ENCODE measurements at regions not wholly inside any gene's neighbourhood (a gene's known extent, or its start where the extent isn't known, plus 50 kb on each side); places are given as distances from the start of the nearest gene placed in this dataset.

DNA sequence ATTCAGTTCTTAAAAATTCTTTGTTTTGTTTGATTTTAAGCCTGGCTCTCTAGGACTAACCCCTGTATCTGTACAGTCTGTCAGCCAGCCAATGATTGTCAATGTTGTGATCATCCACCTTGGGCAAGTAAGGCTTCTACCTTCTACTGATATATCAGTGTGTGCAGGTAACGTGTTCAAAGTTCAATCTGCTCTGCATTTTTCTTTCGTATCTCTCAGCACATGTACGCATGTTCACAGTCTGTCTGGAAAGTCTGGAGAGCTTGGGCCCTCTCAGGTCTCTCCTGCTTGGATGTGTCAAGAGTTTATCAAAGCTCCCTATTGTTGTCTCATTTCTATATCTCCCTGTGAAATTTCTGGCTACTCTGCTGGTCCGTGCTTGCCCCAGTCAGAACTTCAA is 138.6 kb upstream of the VRK1 start:
- DNase-seq (no peak), ATAC-seq (ENCODE audit: low read depth in 2 of 2) (no peak)
- Mint-ChIP-seq H3K9me3 (peaks cover 5 to 39% (median 22%) of the 10 kb centered on the region in 7 donors), H3K4me3 (no peak overlapping the region), H3K36me3 (peaks cover 7 to 11% of the 10 kb centered on the region in 2 donors), H3K27ac (no peak overlapping the region), H3K27me3 (peaks cover 34 to 55% (median 46%) of the 10 kb centered on the region in 3 donors), H3K4me1 (peaks cover 0 to 8% (median 7%) of the 10 kb centered on the region in 3 donors)

DNA sequence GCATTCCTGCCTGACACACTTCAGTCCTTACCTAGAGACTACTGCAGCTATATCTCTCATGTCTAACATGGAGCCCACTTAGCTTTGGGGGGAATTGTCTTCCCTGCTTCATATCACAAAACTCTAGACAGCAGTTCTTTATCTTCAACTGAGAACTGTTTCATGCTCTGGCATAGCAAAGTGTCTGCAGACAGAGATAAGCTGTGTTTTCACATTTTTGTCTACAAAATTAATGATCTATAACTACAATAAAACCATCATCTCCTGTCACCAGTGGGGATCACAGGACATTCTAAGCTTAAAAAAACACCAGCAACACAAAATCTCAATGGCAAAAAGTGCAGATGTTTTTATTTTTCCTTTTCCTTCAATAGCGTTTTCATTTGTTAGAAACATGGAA is 137.1 kb upstream of the VRK1 start:
- Mint-ChIP-seq H3K27ac (no peak overlapping the region), H3K36me3 (peaks cover 7 to 11% of the 10 kb centered on the region in 2 donors), H3K9me3 (peaks cover 5 to 38% (median 22%) of the 10 kb centered on the region in 7 donors), H3K4me3 (no peak overlapping the region), H3K27me3 (peaks cover 43 to 58% (median 47%) of the 10 kb centered on the region in 3 donors), H3K4me1 (peaks cover 0 to 8% (median 7%) of the 10 kb centered on the region in 3 donors)
- ATAC-seq (ENCODE audit: low read depth in 2 of 2), result no peak
- no peak for DNase-seq

DNA sequence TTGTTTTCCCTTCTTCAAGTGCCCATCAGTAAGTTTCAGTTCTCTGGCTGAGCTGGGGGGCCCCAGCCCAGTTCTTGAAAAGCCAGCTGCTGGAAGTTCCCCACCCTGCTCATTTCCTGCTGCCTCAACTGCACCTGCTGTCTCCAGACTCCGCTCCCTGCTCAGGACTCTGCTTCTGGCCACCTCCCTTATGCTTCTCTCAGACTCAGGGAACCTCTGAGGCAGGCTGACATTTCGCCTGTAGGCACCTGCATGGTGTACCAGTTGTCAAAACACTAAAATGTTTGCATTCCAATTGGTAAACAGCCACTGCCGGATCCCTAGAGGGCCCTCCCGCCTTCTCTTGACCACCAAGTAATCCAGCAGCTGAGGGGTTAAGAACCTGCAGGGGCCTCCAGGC is 136.5 kb upstream of the VRK1 start:
- Mint-ChIP-seq H3K27me3 (peaks cover 43 to 56% (median 45%) of the 10 kb centered on the region in 3 donors), H3K27ac (peak overlapping the region in 1 of 6 donors; percentile 42), H3K4me3 (no peak overlapping the region), H3K36me3 (peaks cover 7 to 11% of the 10 kb centered on the region in 2 donors), H3K9me3 (peaks cover 5 to 34% (median 22%) of the 10 kb centered on the region in 7 donors), H3K4me1 (peaks cover 0 to 8% (median 7%) of the 10 kb centered on the region in 3 donors)
- DNase-seq (no peak), ATAC-seq (ENCODE audit: low read depth in 2 of 2) (no peak)

DNA sequence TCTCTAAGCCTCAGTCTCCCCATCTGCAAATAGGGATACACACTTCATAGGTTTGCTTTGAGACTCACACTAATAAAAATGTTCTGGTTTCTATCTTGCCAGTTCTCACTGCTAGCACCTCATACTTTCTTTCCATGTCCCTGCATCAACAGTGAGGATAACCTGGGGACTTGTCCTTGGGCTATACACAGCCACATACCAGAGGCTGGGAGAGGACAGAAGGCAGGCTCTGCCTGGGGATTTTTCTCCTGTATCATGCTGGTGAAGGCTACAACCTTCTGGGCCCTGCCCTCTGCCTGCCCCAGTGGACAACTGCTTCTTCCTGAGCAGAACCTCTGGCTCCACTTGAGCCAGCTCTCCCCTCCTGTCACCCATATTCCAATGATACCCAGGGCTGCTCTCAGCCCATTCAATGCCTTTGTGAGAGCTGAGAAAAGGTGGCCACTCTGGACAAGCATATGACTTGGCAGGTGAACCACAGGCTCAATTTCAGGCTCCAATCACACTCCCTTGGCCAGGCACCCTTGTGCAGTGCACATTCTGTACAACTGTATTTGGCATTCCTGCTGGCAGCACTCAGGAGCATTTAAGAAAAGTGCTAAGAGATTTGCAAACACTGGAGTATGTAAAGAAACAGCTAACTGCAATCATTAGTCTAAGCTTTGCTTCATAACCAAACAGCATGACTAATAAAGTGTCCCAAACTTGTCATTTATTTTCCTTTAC is 135.8 kb upstream of the VRK1 start:
- H3K36me3 Mint-ChIP-seq, result peaks cover 11 to 13% of the 10 kb centered on the region in 2 donors
- H3K27ac Mint-ChIP-seq, result peak overlapping the region in 1 of 6 donors; percentile 33
- peaks cover 6 to 33% (median 18%) of the 10 kb centered on the region in 7 donors for H3K9me3 Mint-ChIP-seq
- H3K4me1 Mint-ChIP-seq, result peaks cover 0 to 8% (median 7%) of the 10 kb centered on the region in 3 donors
- DNase-seq, result no peak
- H3K4me3 Mint-ChIP-seq, result peak overlapping the region in 1 of 8 donors; percentile 20
- peaks cover 43 to 61% (median 50%) of the 10 kb centered on the region in 3 donors for H3K27me3 Mint-ChIP-seq
- no peak for ATAC-seq (ENCODE audit: low read depth in 2 of 2)

DNA sequence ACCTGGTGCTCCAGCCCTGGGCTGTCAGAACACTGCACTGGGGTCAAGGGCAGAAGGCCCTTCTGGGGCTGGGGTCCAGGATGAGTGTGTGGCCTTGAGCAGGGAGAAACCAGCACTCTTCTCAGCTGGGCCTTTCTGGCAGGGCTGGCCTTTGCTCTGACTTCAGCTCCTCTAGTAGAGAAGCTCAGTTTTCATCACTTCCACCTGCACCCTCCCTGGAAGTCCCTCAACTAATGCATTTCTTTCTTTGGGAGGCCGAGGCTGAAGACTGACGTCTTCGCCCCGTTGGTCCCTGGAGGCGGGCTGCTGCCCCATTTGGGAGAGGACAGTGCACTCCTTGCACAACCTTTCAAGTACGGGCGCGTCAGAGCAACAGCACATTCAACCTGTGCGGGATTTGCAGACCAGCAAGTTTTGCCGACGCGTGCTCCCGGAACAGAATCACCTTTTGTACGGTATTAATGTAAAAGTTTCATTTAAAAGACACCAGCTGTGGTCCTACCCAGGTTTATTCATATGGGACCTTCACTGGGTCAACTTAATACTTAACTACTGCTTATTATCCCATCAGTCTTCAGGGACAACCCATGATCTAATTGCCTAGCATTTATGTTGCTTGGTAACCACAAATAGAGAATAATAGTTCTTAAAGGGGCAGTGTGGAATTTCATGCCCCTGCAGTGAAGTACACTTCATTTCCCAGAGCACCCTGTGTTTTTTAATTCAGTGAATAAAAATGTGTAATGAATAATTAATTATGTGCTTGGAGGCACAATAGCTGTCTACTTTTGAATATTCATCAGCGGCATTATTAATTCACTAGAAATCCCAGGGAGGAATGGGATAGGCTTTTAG is 134.8 kb upstream of the VRK1 start:
- Mint-ChIP-seq H3K27me3 (peaks cover 47 to 66% (median 56%) of the 10 kb centered on the region in 3 donors), H3K4me3 (no peak overlapping the region), H3K36me3 (peaks cover 4 to 7% of the 10 kb centered on the region in 2 donors), H3K27ac (no peak overlapping the region), H3K4me1 (peaks cover 0 to 8% (median 7%) of the 10 kb centered on the region in 3 donors), H3K9me3 (peaks cover 6 to 24% (median 9%) of the 10 kb centered on the region in 7 donors)
- ATAC-seq (ENCODE audit: low read depth in 2 of 2) (no peak), DNase-seq (no peak)

DNA sequence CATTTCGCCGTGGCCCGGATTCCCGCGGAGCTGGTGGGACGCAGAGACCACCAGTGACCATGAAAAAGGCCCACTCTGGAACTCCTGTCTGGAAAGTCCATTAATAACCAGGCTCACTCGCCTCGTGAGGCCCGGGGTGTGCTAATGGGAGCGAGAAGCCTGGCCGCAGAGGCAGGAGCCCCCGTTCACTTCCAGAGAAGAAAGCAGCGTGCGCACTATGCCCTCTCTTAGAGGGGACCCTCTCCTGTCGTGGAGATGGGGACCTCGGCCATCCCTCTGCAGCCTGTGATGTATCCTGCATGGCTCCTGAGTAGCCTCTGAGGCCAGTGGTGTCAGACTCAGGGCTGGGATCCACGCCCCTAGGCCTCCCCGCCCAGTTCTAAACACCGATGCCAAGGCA is 134.1 kb upstream of the VRK1 start:
- Mint-ChIP-seq H3K4me1 (peaks cover 0 to 8% (median 7%) of the 10 kb centered on the region in 3 donors), H3K4me3 (no peak overlapping the region), H3K9me3 (peaks cover 3 to 16% (median 4%) of the 10 kb centered on the region in 7 donors), H3K27ac (no peak overlapping the region), H3K27me3 (peaks cover 46 to 65% (median 56%) of the 10 kb centered on the region in 3 donors), H3K36me3 (peaks cover 0 to 7% of the 10 kb centered on the region in 2 donors)
- DNase-seq, result no peak
- no peak for ATAC-seq (ENCODE audit: low read depth in 2 of 2)

DNA sequence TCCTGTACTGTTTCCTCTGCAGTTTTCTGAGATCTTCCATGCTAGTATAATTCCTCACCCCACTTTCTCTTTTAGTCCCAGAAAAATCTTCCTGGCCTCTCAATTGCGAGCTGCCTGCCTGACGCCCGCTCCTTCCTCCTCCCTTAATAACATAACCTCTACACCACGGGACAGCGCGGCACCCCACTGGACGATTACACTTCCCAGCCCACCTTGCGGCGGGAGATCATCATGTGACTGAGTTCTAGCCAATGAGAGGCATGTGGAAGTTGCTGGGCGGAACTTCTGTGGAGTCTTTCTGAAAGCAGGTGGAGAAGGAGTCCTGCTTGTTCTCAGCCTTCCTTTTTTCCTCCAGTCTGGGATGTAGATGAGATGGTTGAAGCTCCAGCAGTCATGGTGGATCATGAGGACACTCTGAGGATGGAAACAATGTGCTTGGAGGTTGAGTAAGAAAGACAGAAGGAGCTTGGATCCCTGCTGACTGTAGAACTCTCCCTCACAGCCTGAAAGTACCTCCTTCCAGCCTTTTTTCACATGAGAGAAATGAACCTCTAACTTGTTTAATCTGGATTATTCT is 133.6 kb upstream of the VRK1 start:
- Mint-ChIP-seq H3K4me1 (peaks cover 0 to 8% (median 7%) of the 10 kb centered on the region in 3 donors), H3K27me3 (peaks cover 49 to 68% (median 60%) of the 10 kb centered on the region in 3 donors)
- no peak for DNase-seq

DNA sequence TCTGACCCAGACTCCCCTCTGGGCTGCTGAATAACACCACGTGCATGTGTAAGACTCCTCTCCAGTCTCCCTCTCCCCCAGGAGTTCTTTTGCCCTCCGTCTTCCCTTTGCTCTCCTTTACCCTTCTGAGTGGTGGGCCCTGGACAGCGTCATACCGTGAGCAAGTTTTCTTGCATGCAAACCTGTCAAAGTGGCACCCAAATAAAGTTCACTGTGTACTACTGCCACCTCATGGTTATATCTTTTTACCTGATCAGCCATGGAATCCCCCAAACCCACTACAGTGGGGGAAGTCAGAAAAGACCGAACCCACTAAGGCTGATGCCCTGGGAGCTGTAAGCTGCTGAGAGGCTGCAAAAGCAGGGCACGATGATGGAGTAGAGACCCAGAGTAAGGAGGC is 131.1 kb upstream of the VRK1 start:
- DNase-seq, result no peak
- peaks cover 0 to 3% (median 1%) of the 10 kb centered on the region in 3 donors for H3K4me1 Mint-ChIP-seq
- H3K9me3 Mint-ChIP-seq, result peaks cover 0 to 8% (median 3%) of the 10 kb centered on the region in 7 donors
- no peak overlapping the region for H3K27ac Mint-ChIP-seq
- ATAC-seq (ENCODE audit: low read depth in 2 of 2), result no peak
- H3K27me3 Mint-ChIP-seq, result peaks cover 35 to 55% (median 46%) of the 10 kb centered on the region in 3 donors
- peaks cover 0 to 7% of the 10 kb centered on the region in 2 donors for H3K36me3 Mint-ChIP-seq
- no peak overlapping the region for H3K4me3 Mint-ChIP-seq

More for the DNA sequence above, 133.6 kb upstream of the VRK1 start:
- no peak for ATAC-seq (ENCODE audit: low read depth in 2 of 2)
- Mint-ChIP-seq H3K27ac (no peak overlapping the region), H3K36me3 (peaks cover 0 to 7% of the 10 kb centered on the region in 2 donors), H3K4me3 (no peak overlapping the region), H3K9me3 (peaks cover 2 to 13% (median 5%) of the 10 kb centered on the region in 7 donors)

DNA sequence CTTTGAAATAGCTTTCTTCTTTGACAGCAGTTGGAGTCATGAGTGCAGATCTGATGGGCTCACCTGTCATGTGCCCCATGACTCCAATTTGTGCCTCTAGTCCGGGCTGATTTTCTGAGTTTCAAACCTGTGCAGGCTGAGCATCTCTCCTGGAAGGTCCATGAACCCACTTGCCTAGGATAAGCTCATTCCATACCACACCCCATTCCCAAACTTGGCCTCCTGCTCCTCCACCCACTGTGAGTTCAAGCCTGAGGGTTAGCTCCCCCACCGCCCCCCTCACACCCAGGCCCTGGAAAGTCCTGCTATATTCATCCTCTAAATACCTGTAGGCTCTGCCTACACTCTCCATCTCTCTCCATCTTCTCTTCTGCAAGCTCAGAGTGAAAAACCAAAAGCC is 126.8 kb upstream of the VRK1 start:
- Mint-ChIP-seq H3K4me3 (no peak overlapping the region), H3K36me3 (peaks cover 0 to 12% of the 10 kb centered on the region in 2 donors), H3K4me1 (no peaks in the 10 kb centered on the region), H3K27ac (no peak overlapping the region), H3K27me3 (peaks cover 25 to 65% (median 54%) of the 10 kb centered on the region in 3 donors), H3K9me3 (peaks cover 4 to 11% (median 5%) of the 10 kb centered on the region in 7 donors)
- no peak for ATAC-seq (ENCODE audit: low read depth in 2 of 2)
- no peak for DNase-seq

DNA sequence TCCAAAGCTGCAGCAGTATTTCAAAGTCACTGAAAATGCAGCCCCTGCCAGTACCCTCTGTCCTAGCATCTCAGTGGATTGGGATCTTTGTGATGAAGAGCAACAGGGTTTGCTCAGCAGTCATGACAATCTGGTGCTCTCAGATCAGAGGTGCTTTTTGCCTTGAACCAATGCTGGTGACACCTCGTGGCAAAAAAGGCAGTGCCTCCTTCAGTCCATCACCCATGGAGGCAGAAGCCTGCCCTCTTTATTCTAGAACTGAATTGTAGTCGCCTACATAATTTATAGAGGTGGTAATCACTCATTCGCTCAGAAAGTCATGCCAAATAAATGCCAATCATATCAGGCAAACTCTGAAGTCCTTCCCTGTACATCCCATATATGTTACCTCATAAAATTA is 126.0 kb upstream of the VRK1 start:
- H3K4me3 Mint-ChIP-seq, result no peak overlapping the region
- H3K9me3 Mint-ChIP-seq, result peaks cover under 1 to 13% (median 4%) of the 10 kb centered on the region in 7 donors
- no peak for DNase-seq
- H3K27ac Mint-ChIP-seq, result no peak overlapping the region
- peaks cover 0 to 7% of the 10 kb centered on the region in 2 donors for H3K36me3 Mint-ChIP-seq
- H3K27me3 Mint-ChIP-seq, result peaks cover 28 to 65% (median 55%) of the 10 kb centered on the region in 3 donors
- no peak for ATAC-seq (ENCODE audit: low read depth in 2 of 2)
- H3K4me1 Mint-ChIP-seq, result no peaks in the 10 kb centered on the region

DNA sequence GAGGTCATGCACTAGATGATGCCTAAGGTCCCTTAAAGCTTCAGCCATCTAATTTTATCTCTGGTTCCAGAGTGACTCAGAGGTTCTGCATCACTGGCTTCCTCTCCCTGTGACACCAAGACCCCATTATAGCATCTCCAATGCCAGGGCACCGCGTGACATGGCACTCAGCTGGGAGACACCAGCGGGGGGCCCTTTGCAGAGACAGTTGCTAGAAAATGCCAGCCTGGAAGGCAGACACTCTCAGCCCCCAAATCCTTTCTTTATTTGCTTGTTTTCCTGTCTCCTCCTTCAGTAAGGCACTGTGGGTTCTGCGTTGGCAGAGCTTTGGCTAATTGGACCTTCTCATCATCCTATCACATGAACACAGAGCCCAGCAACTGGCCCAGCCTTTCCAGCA is 123.5 kb upstream of the VRK1 start:
- no peak overlapping the region for H3K27ac Mint-ChIP-seq
- H3K4me1 Mint-ChIP-seq, result no peaks in the 10 kb centered on the region
- no peak overlapping the region for H3K4me3 Mint-ChIP-seq
- H3K27me3 Mint-ChIP-seq, result peaks cover 30 to 66% (median 52%) of the 10 kb centered on the region in 3 donors
- H3K36me3 Mint-ChIP-seq, result peaks cover 0 to 5% of the 10 kb centered on the region in 2 donors
- DNase-seq (no peak), ATAC-seq (ENCODE audit: low read depth in 2 of 2) (no peak)
- peaks cover 0 to 15% (median 7%) of the 10 kb centered on the region in 7 donors for H3K9me3 Mint-ChIP-seq

DNA sequence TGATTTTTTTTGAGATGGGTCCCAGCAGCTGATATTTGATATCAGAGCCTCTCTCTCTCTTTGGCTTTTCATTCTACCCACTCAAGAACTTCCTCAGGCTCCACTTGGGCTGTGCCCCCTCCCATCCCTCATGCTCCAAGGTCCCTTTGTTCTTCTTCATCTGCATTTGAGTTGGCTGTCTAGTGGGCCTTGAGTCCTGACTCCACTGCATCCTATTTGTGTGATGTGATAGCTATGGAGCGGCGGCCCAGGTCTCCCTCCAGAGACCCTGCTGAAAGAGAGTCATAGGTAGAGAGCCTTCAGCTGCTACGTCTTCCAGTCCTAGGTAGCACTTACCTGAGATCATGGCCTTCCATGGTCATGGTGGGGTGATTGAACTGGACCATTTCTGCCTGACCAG is 123.1 kb upstream of the VRK1 start:
- Mint-ChIP-seq H3K36me3 (peaks cover 0 to 5% of the 10 kb centered on the region in 2 donors), H3K27ac (no peak overlapping the region), H3K9me3 (peaks cover 0 to 15% (median 7%) of the 10 kb centered on the region in 7 donors), H3K4me3 (no peak overlapping the region), H3K27me3 (peaks cover 30 to 65% (median 48%) of the 10 kb centered on the region in 3 donors), H3K4me1 (no peaks in the 10 kb centered on the region)
- ATAC-seq (ENCODE audit: low read depth in 2 of 2) (no peak), DNase-seq (no peak)

DNA sequence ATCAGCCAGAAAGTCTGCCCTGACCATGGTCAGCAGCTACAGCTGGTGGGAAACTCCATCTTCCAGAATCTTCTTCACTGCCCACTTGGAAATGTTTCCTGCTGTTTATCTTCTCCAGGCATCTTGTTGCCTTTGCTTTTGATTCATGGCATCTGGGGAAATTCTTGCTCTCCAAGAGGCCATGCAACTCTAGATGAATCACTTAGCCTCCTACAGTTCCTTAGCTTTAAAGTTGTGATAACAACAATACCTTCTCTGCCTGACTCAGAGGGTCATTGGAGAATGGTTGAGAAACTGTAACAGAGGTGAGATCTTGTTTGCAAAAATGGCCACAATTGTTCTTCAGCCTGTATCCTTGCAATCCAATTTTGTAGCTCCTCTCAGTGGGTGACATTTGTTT is 121.0 kb upstream of the VRK1 start:
- no peak overlapping the region for H3K4me3 Mint-ChIP-seq
- H3K9me3 Mint-ChIP-seq, result peaks cover 0 to 15% (median 7%) of the 10 kb centered on the region in 7 donors
- peaks cover 25 to 66% (median 51%) of the 10 kb centered on the region in 3 donors for H3K27me3 Mint-ChIP-seq
- no peak overlapping the region for H3K27ac Mint-ChIP-seq
- H3K36me3 Mint-ChIP-seq, result peaks cover 0 to 5% of the 10 kb centered on the region in 2 donors
- DNase-seq (no peak), ATAC-seq (ENCODE audit: low read depth in 2 of 2) (no peak)
- H3K4me1 Mint-ChIP-seq, result no peaks in the 10 kb centered on the region
